ENCODE measurements at regions not wholly inside any gene's neighbourhood (a gene's known extent, or its start where the extent isn't known, plus 50 kb on each side); places are given as distances from the start of the nearest gene placed in this dataset.

- DNase-seq (ENCODE audit: insufficient read length, low spot score) (no peak), FAIRE-seq (no peak)
- no peak for TF ChIP-seq CTCF (IDR thresholded peaks at IDR 0.05; ENCODE audit: insufficient read depth, missing control alignments)
These were observed 185.4 kb downstream of the INHBB start for GRCh38 chr2:120531365-120531764.

GRCh38 chr2:120531863-120532600 lies 186.1 kb downstream of the INHBB start:
- TF ChIP-seq CTCF (IDR thresholded peaks at IDR 0.05; ENCODE audit: insufficient read depth, missing control alignments), result no peak
- no peak for DNase-seq (ENCODE audit: insufficient read length, low spot score)
- FAIRE-seq, result no peak

- DNase-seq (ENCODE audit: insufficient read length, low spot score) (no peak), FAIRE-seq (no peak)
- TF ChIP-seq CTCF (IDR thresholded peaks at IDR 0.05; ENCODE audit: insufficient read depth, missing control alignments), result no peak
These were observed 187.7 kb downstream of the INHBB start for GRCh38 chr2:120533625-120534024.

GRCh38 chr2:120534457-120534856 lies 188.5 kb downstream of the INHBB start:
- TF ChIP-seq CTCF (IDR thresholded peaks at IDR 0.05; ENCODE audit: insufficient read depth, missing control alignments), result no peak
- no peak for DNase-seq (ENCODE audit: insufficient read length, low spot score)
- FAIRE-seq, result no peak

GRCh38 chr2:120535081-120535480 lies 189.1 kb downstream of the INHBB start:
- no peak for FAIRE-seq
- no peak for DNase-seq (ENCODE audit: insufficient read length, low spot score)
- no peak for TF ChIP-seq CTCF (IDR thresholded peaks at IDR 0.05; ENCODE audit: insufficient read depth, missing control alignments)

- DNase-seq (ENCODE audit: insufficient read length, low spot score) (no peak), FAIRE-seq (no peak)
- TF ChIP-seq CTCF (IDR thresholded peaks at IDR 0.05; ENCODE audit: insufficient read depth, missing control alignments), result no peak
These were observed 190.2 kb downstream of the INHBB start for GRCh38 chr2:120536141-120536540.

- DNase-seq (ENCODE audit: insufficient read length, low spot score), result no peak
- no peak for FAIRE-seq
- TF ChIP-seq CTCF (IDR thresholded peaks at IDR 0.05; ENCODE audit: insufficient read depth, missing control alignments), result no peak
These were observed 192.9 kb downstream of the INHBB start for GRCh38 chr2:120538691-120539423.
